OCI-LY3 (cell line): ENCODE measurements at regions not wholly inside any gene's neighbourhood (a gene's known extent, or its start where the extent isn't known, plus 50 kb on each side); places are given as distances from the start of the nearest gene placed in this dataset.

Experiments used
- CTCF ChIP-seq: fragments of 200-600, 300-600 bp; sonication (generic); IDR thresholded peaks from 2 replicates; pipeline ENCODE4 v1.5.1; 2014; ENCODE audit warnings: antibody characterized with exemption, low read length, low read depth
- EZH2phosphoT487 ChIP-seq: fragments of 200-600 bp; shearing (Covaris generic); IDR thresholded peaks from 2 replicates; pipeline ENCODE4 v1.6.1; 2018; ENCODE audit warnings: antibody characterized with exemption, mixed run types, low read depth

DNA sequence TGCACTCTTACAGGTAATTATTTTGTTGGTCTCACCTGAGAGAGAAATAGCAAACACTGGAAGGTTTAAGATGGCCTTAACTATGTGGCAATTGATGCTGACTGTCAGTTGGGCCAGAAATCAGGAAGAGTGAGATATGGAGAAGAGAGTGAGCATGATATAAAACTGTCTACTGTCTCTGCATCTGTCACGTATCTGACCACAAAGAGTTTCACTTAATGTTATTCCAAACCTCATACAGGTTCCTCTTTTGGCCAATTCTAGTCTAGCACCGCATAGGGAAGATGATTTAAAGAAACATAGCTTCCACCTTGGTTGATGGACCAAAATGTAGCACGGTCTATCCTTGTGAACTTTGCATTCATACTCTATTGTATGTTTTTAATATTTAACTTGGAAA, 381.0 kb upstream of the BOD1L1 start:
- TF ChIP-seq CTCF, result no peak
- TF ChIP-seq EZH2phosphoT487, result no peak
